Hippocampal formation (tissue), 2 donors: ENCODE measurements at regions not wholly inside any gene's neighbourhood (a gene's known extent, or its start where the extent isn't known, plus 50 kb on each side); places are given as distances from the start of the nearest gene placed in this dataset.
A peak's percentile ranks its signal among the peaks of the same experiment; 100 is the strongest.

ENCODE experiments used
- DNase-seq, 2 donors: peaks; one replicate each; lab custom pipeline; 2025; lab: John Stamatoyannopoulos, UW

- DNase-seq = no peak
These were observed 69.1 kb upstream of the TOP1 start for GRCh38 chr20:40959325-40960092.

DNA sequence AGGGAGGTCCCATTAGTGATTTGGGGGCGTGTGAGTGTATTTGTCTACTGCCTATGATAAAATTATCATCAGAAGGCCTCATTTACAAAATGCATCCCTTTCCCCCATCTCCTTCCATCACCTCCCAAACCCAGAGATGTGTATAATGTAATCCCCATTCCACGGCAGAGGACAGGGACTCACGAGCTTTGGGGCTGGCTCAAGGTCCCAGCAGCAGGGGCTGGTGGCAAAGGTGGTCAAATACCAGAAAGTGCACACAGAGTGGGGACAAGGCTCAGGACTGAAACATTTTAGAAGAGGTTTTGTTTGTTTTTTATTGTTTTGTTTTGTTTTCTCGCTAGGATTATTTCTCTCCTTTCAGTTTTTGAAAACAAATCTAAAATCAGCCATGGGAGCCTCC lies 68.5 kb upstream of the TOP1 start:
- DNase-seq = no peak

DNA sequence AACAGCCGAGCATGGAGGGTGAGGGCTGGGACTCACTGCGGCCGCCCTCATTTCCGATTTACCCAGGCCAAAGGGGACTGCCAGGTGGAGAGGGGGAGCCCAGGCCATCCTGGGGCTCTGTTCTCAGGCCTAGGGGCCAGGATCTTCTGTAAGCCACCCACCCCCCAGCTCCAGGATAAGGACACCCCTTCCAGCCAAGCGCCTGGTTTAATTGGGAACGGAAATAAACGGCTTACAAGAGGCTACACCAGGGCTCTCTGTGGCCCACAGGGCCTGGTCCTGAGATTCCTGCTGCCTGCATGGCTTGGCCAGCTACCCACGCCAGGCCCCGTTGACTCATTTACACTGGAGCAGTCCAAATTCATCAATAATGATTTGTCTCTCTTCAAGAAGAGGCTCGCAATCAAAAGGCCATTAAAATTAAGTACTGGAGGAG lies 68.1 kb upstream of the TOP1 start:
- no peak for DNase-seq

DNA sequence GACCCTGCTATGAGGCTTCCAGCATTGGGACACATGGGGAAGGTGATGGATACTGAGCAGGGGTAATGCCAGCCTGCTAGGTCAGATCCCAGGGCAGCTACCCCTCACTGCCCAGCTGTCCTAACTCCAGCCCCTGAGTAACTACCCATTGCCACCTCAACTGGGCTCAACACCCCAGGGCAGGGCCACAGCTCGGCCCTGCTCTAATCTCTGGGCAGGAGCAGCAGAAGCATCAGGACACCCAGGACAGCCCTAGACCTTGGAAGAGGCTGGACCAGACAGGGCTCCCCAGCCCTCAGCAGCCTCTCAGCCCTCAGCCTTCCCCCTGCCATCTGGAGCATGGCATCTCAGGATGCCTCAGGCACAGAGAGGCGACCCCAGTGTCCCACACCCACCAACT lies 67.4 kb upstream of the TOP1 start:
- no peak for DNase-seq

- no peak for DNase-seq
These were observed 66.7 kb upstream of the TOP1 start for GRCh38 chr20:40961686-40962640.

GRCh38 chr20:40962733-40963504 lies 65.7 kb upstream of the TOP1 start:
- DNase-seq = peak; percentile 26 to 45

- DNase-seq = no peak
These were observed 65.1 kb upstream of the TOP1 start for GRCh38 chr20:40963505-40963845.

DNA sequence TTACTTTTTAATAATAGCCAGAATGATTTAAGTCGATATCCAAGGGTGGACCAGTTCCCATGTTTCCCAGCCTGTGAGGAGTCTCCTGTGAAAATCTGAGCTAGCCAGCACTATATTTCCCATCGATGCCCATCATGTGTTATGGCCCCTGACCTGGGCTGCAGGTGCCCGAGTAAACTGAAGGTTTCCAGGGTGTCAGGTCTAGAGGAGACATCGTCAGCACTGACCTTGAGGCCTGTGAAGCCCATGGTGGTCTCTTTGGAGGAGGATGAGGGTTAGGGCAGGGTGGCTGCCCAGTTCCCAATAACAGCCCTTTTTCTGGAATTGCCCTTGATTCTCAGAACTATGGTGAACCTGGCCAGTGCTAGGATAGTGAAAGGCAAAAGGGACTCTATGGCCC lies 63.0 kb upstream of the TOP1 start:
- DNase-seq = no peak

DNA sequence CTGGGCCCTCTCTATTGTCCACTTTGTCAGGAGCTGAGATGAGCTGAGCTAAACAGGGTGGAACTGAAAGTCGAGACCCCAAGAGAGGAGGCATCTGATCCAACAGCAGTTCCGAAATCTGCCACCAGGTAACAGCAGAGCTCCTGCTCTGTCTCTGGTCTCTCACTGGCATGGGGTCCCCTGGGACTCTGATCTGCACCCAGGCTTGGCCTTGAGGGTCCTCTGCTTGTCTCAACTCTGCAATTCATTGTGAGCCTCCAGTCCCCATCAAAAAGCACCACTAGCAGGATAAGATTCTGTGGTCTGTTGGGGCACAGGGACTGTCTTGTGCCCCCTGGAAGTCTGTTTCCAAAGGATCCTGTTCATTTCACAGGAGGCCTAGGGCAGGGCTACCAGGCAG lies 62.5 kb upstream of the TOP1 start:
- DNase-seq = no peak

DNA sequence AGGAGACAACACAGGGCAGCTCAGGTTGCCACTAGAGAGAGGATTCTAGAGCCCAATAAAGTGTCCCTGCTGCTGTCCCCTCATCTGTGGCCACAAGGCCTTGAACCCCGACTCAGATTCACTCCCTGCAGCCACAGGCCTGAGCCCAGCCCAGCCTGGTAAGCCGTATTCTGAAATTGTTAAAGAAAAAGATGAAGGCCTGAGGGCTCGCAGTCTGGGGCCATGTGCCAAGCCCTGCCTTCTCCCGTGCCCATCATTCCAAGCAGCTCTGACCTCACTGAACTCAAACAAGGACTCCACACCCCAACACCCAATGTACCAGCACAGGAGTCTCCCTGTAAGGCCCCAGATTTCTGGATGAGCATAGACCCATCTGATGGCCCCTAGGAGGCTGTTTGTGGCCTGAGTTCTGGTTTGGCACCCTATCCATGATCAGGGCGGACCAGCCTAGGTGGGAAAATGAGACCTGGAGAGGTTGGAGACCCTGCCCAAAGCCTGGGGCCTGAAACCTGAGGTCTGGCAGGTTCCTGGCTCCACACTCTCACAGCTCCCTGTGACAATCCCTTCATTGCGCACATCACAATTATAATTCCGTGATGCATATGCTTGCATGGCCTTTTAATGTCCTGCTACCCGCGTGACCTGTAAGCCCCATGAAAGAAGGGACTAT lies 62.0 kb upstream of the TOP1 start:
- DNase-seq = no peak

DNA sequence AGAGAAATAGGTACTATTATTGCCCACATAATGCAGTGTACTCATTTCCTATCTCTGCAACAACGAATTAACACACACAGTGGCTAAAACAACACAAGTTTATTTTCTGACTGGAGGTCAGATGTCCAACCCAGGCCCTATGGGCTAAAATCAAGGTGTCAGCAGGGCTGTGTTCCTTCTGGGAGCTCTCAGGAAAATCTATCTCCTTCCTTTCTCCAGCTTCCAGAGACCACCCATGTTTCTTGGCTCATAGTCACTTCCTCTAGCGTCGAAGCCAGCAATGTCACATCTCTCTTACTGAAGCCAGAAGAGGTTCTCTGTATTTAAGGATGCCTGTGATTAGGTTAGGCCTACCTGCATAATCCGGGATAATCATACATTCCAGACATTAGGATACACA lies 60.9 kb upstream of the TOP1 start:
- no peak for DNase-seq

- DNase-seq = peak; percentile 38 to 75
These were observed 59.6 kb upstream of the TOP1 start for GRCh38 chr20:40968816-40969562.

DNA sequence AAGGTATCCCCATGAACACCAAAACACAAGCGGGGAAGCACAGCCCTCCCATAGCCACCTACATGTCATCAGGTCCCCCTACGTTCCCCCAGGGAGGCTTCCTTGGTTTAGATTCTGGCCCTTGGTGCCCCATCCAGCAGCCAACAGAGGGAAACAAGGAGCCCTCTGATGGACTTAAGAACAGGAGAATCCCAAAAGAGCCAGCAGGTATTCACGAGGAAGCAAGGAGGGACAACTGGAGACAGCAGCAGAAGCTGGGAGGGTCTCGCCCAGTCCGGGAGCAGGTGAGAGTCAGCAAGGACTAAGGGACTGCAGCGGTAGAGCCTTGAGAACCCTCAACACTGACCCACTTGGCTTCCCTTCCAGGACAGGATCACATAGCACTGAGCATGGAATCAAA lies 58.4 kb upstream of the TOP1 start:
- no peak for DNase-seq

DNA sequence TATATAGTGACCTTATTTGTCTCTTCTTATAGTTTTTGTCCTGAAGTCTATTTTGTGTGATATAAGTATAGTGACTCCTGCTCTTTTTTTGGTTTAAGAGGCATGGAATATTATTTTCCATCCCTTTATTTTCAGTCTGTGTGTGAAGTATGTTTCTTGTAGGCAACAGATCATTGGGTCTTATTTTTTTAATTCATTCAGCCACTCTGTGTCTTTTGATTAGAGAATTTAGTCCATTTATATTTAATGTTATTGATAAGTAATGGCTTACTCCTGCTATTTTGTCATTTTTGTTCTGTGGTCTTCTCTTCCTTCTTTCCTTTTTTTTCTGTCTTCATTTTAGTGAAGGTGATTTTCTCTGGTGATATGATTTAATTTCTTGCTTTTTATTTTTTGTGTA lies 51.4 kb upstream of the TOP1 start:
- DNase-seq = no peak

- DNase-seq = no peak
These were observed 49.9 kb upstream of the TOP1 start for GRCh38 chr20:40978761-40979160.
